ENCODE measurements at regions not wholly inside any gene's neighbourhood (a gene's known extent, or its start where the extent isn't known, plus 50 kb on each side); places are given as distances from the start of the nearest gene placed in this dataset.

- Histone ChIP-seq H3K36me3 (no peaks in the 10 kb centered on the region), H3K27me3 (no peaks in the 10 kb centered on the region), H3K4me3 (no peak overlapping the region), H3K27ac (no peak overlapping the region), H3K9me3 (no peaks in the 10 kb centered on the region), H3K4me1 (no peaks in the 10 kb centered on the region)
- TF ChIP-seq CTCF (IDR thresholded peaks at IDR 0.05) (no peak), POLR2A (IDR thresholded peaks at IDR 0.05) (no peak)
- no peak for DNase-seq
These were observed 86.1 kb downstream of the RAP2A start for GRCh38 chr13:97520061-97520460.

- H3K4me1 ChIP-seq: no peaks in the 10 kb centered on the region
- no peaks in the 10 kb centered on the region for H3K36me3 ChIP-seq
- H3K4me3 ChIP-seq: no peak overlapping the region
- TF ChIP-seq CTCF (IDR thresholded peaks at IDR 0.05) (no peak), POLR2A (IDR thresholded peaks at IDR 0.05) (no peak)
- no peak overlapping the region for H3K27ac ChIP-seq
- DNase-seq: no peak
- no peaks in the 10 kb centered on the region for H3K9me3 ChIP-seq
- no peaks in the 10 kb centered on the region for H3K27me3 ChIP-seq
These were observed 86.9 kb downstream of the RAP2A start for GRCh38 chr13:97520866-97521265.

- H3K36me3 ChIP-seq: no peaks in the 10 kb centered on the region
- H3K27me3 ChIP-seq: no peaks in the 10 kb centered on the region
- H3K9me3 ChIP-seq: no peaks in the 10 kb centered on the region
- TF ChIP-seq CTCF (IDR thresholded peaks at IDR 0.05): no peak
- TF ChIP-seq POLR2A (IDR thresholded peaks at IDR 0.05): no peak
- H3K27ac ChIP-seq: no peak overlapping the region
- no peaks in the 10 kb centered on the region for H3K4me1 ChIP-seq
- no peak for DNase-seq
- no peak overlapping the region for H3K4me3 ChIP-seq
These were observed 87.8 kb downstream of the RAP2A start for GRCh38 chr13:97521726-97522125.

- H3K27me3 ChIP-seq: no peaks in the 10 kb centered on the region
- no peaks in the 10 kb centered on the region for H3K36me3 ChIP-seq
- no peaks in the 10 kb centered on the region for H3K9me3 ChIP-seq
- H3K4me3 ChIP-seq: no peak overlapping the region
- TF ChIP-seq POLR2A (IDR thresholded peaks at IDR 0.05): no peak
- no peak for TF ChIP-seq CTCF (IDR thresholded peaks at IDR 0.05)
- DNase-seq: no peak
- no peaks in the 10 kb centered on the region for H3K4me1 ChIP-seq
- H3K27ac ChIP-seq: no peak overlapping the region
These were observed 88.3 kb downstream of the RAP2A start for GRCh38 chr13:97522243-97522642.

- Histone ChIP-seq H3K27me3 (no peaks in the 10 kb centered on the region), H3K4me3 (no peak overlapping the region), H3K36me3 (no peaks in the 10 kb centered on the region), H3K9me3 (no peaks in the 10 kb centered on the region), H3K4me1 (no peaks in the 10 kb centered on the region), H3K27ac (no peak overlapping the region)
- TF ChIP-seq CTCF (IDR thresholded peaks at IDR 0.05): no peak
- TF ChIP-seq POLR2A (IDR thresholded peaks at IDR 0.05): no peak
- DNase-seq: no peak
These were observed 92.6 kb downstream of the RAP2A start for GRCh38 chr13:97526556-97526955.

GRCh38 chr13:97528518-97528917 lies 94.5 kb downstream of the RAP2A start:
- TF ChIP-seq POLR2A (IDR thresholded peaks at IDR 0.05): no peak
- no peak for TF ChIP-seq CTCF (IDR thresholded peaks at IDR 0.05)
- H3K36me3 ChIP-seq: no peaks in the 10 kb centered on the region
- H3K4me3 ChIP-seq: no peak overlapping the region
- no peaks in the 10 kb centered on the region for H3K27me3 ChIP-seq
- no peaks in the 10 kb centered on the region for H3K9me3 ChIP-seq
- no peak overlapping the region for H3K27ac ChIP-seq
- DNase-seq: no peak
- H3K4me1 ChIP-seq: no peaks in the 10 kb centered on the region
